ENCODE measurements at regions not wholly inside any gene's neighbourhood (a gene's known extent, or its start where the extent isn't known, plus 50 kb on each side); places are given as distances from the start of the nearest gene placed in this dataset.
A peak's percentile ranks its signal among the peaks of the same experiment; 100 is the strongest.
"Not testable (repeated sequence)": the region's sequence is repeated elsewhere in the genome, so short reads cannot be mapped to it uniquely, and the experiment has no call there.

DNA sequence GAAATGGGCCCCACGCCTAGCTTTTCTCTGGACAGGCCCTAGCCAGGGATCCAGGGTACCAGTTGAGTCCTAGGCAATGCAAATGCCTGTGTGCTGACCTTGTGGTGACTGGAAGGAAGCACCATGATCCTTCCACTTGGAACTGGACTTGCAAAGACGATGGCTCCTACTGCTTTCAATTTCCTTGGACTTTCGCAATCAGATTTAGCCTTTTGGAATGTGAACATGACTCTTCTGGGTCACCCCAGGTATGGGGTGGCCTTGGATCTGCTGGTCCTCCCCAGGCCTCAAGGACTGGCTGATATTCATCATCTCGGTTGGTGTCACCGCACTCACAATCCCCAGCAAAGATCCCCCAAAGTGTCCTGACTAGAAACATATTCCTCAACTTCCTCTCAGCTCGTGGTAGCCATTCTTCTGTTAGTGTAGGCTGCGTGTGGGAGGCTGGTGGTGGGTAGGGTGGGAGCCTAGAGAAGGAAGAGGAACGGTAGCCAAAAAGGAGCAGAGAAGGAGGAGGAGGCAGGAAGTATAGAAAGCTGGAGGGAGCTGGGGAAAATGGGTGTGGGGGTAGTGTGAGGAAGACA lies 130.5 kb downstream of the PPIAL4G start:
- ATAC-seq: no peak
- H3K27me3 ChIP-seq: peaks cover 0 to 13% of the 10 kb centered on the region in 2 donors
- H3K4me3 ChIP-seq: no peak overlapping the region
- no peaks in the 10 kb centered on the region for H3K36me3 ChIP-seq
- H3K4me1 ChIP-seq: no peaks in the 10 kb centered on the region
- TF ChIP-seq POLR2A (IDR thresholded peaks at IDR 0.05): no peak
- H3K9me3 ChIP-seq: no peaks in the 10 kb centered on the region
- no peak for DNase-seq
- H3K27ac ChIP-seq: no peak overlapping the region
- 59% methylated on average over 5 of the region's 8 CpGs for WGBS (ENCODE audit: insufficient coverage, low coverage, low lambda C conversion rate, missing lambda C conversion rate)
- intact Hi-C loops (cut with DNase I): no loop called here

- intact Hi-C loops (cut with DNase I): no loop called here
- no peak for TF ChIP-seq CTCF (IDR thresholded peaks at IDR 0.05)
- no peak for TF ChIP-seq POLR2A (IDR thresholded peaks at IDR 0.05)
- H3K27ac ChIP-seq: no peak overlapping the region
- H3K4me1 ChIP-seq: no peaks in the 10 kb centered on the region
- DNase-seq (no peak), ATAC-seq (no peak)
- H3K27me3 ChIP-seq: no peaks in the 10 kb centered on the region
- H3K9me3 ChIP-seq: no peaks in the 10 kb centered on the region
- no peak overlapping the region for H3K4me3 ChIP-seq
- no peaks in the 10 kb centered on the region for H3K36me3 ChIP-seq
Measured at GRCh38 chr1:148347781-148348180, 135.3 kb downstream of the PPIAL4G start.

DNA sequence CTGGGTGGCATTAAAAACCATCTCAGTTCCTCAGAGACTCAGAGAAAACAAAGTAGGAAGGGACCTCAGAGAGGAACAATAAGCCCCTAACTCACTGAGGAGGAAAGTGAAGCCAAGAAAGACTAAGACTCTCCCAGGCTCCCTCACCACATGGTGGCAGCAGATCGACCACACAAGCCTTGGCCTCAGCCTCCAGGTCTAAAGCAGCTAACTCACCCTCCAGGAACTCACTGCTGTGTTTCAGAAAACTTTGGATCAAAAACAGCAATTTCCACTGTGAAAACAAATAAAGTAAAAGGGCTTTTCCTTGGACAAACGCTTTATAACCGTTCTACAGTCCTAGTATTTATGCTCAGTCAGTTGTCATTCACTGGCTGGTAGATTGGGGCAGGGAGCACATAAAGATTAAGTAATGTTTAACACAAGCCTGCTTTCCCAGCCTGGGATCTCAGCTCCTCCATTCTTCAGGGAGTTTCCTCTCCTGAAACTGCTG lies 137.4 kb downstream of the PPIAL4G start:
- H3K9me3 ChIP-seq; DNase-seq; H3K36me3 ChIP-seq; H3K27ac ChIP-seq; H3K4me3 ChIP-seq; H3K4me1 ChIP-seq; ATAC-seq; H3K27me3 ChIP-seq; intact Hi-C loops (cut with DNase I): not testable (repeated sequence)
- TF ChIP-seq CTCF (IDR thresholded peaks at IDR 0.05): peak; percentile 22 to 54 (median 51)
- WGBS (ENCODE audit: insufficient coverage, low coverage, low lambda C conversion rate, missing lambda C conversion rate): 6% methylated on average over 3 of the region's 3 CpGs

DNA sequence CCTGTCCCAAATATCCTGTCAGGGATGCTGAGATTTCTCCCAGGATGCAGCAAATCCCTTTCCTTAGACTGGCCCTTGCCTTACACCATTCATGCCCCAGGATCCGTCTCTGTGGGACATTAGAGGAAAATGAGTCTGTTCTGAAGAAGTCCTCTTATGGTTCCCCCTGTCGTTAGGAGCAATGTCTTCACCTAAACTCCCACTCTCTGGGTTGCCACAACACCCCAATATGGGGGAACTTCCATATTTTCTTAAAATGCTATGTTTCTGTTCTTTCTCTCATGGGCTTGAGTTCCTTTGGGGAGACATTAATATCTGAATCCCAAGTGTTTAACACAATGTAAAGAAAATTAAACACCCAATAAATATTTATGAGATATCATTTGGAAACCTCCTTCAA lies 138.5 kb downstream of the PPIAL4G start:
- H3K4me1 ChIP-seq; intact Hi-C loops (cut with DNase I); H3K36me3 ChIP-seq; H3K4me3 ChIP-seq; ATAC-seq; H3K27me3 ChIP-seq; H3K9me3 ChIP-seq; H3K27ac ChIP-seq; DNase-seq: not testable (repeated sequence)
- WGBS (ENCODE audit: insufficient coverage, low coverage, low lambda C conversion rate, missing lambda C conversion rate): 63% methylated on average over 2 of the region's 2 CpGs

DNA sequence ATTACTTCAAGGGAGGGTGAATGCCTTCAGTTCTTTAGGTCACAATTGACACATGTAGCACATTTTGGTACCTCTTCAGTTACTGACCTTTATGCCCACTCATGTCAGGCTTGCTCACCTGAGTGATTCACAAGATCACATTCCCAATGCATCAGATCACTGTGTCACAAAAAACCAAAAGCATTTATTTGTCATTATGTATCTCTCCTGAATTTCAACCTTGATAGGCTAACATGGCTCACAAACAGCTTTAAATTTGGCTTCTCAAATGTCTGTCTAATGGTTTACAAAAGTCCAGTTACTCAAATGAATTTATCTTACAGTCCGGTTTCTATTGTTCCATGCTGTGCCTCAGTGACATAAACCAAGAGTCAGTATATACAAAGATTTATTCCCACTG lies 141.4 kb downstream of the PPIAL4G start:
- H3K27ac ChIP-seq; H3K27me3 ChIP-seq; H3K4me3 ChIP-seq; H3K9me3 ChIP-seq; DNase-seq; H3K36me3 ChIP-seq; intact Hi-C loops (cut with DNase I); H3K4me1 ChIP-seq; ATAC-seq: not testable (repeated sequence)
- 100% methylated on average over 1 of the region's 1 CpG for WGBS (ENCODE audit: insufficient coverage, low coverage, low lambda C conversion rate, missing lambda C conversion rate)

- ATAC-seq; H3K4me3 ChIP-seq; intact Hi-C loops (cut with DNase I); H3K9me3 ChIP-seq; DNase-seq; H3K27me3 ChIP-seq; H3K27ac ChIP-seq; H3K36me3 ChIP-seq; H3K4me1 ChIP-seq: not testable (repeated sequence)
- 44% methylated on average over 3 of the region's 5 CpGs for WGBS (ENCODE audit: insufficient coverage, low coverage, low lambda C conversion rate, missing lambda C conversion rate)
Measured at GRCh38 chr1:148336121-148336918, 146.8 kb downstream of the PPIAL4G start.

Measured in right lobe of liver (tissue), 6 donors.